ENCODE measurements at regions not wholly inside any gene's neighbourhood (a gene's known extent, or its start where the extent isn't known, plus 50 kb on each side); places are given as distances from the start of the nearest gene placed in this dataset.

GRCh38 chr5:92687821-92688722 is 892.9 kb downstream of the NR2F1-AS1 start:
- FAIRE-seq = no peak
- intact Hi-C loops (cut with DNase I) = no loop called here
- WGBS, 2 donors = 30 to 42% methylated on average over 8 of the region's 8 CpGs

GRCh38 chr5:92678640-92679039 is 902.4 kb downstream of the NR2F1-AS1 start:
- no peak for DNase-seq
- TF ChIP-seq CTCF (IDR thresholded peaks at IDR 0.05) = no peak
- Histone ChIP-seq H3K27me3 (no peaks in the 10 kb centered on the region), H3K36me3 (no peaks in the 10 kb centered on the region), H3K4me1 (no peaks in the 10 kb centered on the region), H3K4me3 (no peak overlapping the region), H3K9me3 (no peaks in the 10 kb centered on the region), H3K27ac (no peak overlapping the region)
- ATAC-seq = no peak
- no peak for FAIRE-seq
- intact Hi-C loops (cut with DNase I) = no loop called here
- WGBS, 2 donors = 44 to 56% methylated on average over 2 of the region's 2 CpGs

More at GRCh38 chr5:92687821-92688722, 892.9 kb downstream of the NR2F1-AS1 start:
- Histone ChIP-seq H3K36me3 (no peaks in the 10 kb centered on the region), H3K4me1 (no peaks in the 10 kb centered on the region), H3K9me3 (no peaks in the 10 kb centered on the region), H3K27me3 (no peaks in the 10 kb centered on the region), H3K4me3 (no peak overlapping the region), H3K27ac (no peak overlapping the region)
- ATAC-seq = no peak
- TF ChIP-seq CTCF (IDR thresholded peaks at IDR 0.05) = no peak
- DNase-seq = no peak

- H3K36me3 ChIP-seq = no peaks in the 10 kb centered on the region
- no peaks in the 10 kb centered on the region for H3K4me1 ChIP-seq
- no peak overlapping the region for H3K4me3 ChIP-seq
- TF ChIP-seq CTCF (IDR thresholded peaks at IDR 0.05) = no peak
- no peaks in the 10 kb centered on the region for H3K9me3 ChIP-seq
- no peak overlapping the region for H3K27ac ChIP-seq
- no peak for DNase-seq
- no peaks in the 10 kb centered on the region for H3K27me3 ChIP-seq
- 77 to 86% methylated on average over 8 of the region's 8 CpGs for WGBS, 2 donors
- ATAC-seq = no peak
- intact Hi-C loops (cut with DNase I) = no loop called here
- no peak for FAIRE-seq
These were observed 904.5 kb downstream of the NR2F1-AS1 start for GRCh38 chr5:92676215-92677165.

- WGBS, 2 donors = 68 to 77% methylated on average over 2 of the region's 2 CpGs
- Histone ChIP-seq H3K36me3 (no peaks in the 10 kb centered on the region), H3K9me3 (no peaks in the 10 kb centered on the region), H3K27ac (no peak overlapping the region), H3K4me3 (no peak overlapping the region), H3K27me3 (no peaks in the 10 kb centered on the region), H3K4me1 (no peaks in the 10 kb centered on the region)
- intact Hi-C loops (cut with DNase I) = no loop called here
- FAIRE-seq = no peak
- no peak for TF ChIP-seq CTCF (IDR thresholded peaks at IDR 0.05)
- no peak for DNase-seq
- ATAC-seq = no peak
These were observed 906.7 kb downstream of the NR2F1-AS1 start for GRCh38 chr5:92674321-92674720.
